HG03571 (cell line): ENCODE measurements at regions not wholly inside any gene's neighbourhood (a gene's known extent, or its start where the extent isn't known, plus 50 kb on each side); places are given as distances from the start of the nearest gene placed in this dataset.
"Not testable (repeated sequence)": the region's sequence is repeated elsewhere in the genome, so short reads cannot be mapped to it uniquely, and the experiment has no call there.

Experiments used
- ATAC-seq: cut with Tn5 transposase; IDR thresholded peaks from one replicate; pipeline ENCODE4 v1.9.1; 2021; ENCODE audit not compliant: unreplicated experiment

GRCh38 chr3:94323596-94323995 lies 260.7 kb downstream of the NSUN3 start:
- ATAC-seq: no peak

- ATAC-seq: no peak
Observed at GRCh38 chr3:94331831-94332230, 269.0 kb downstream of the NSUN3 start.

- ATAC-seq: no peak
Observed at GRCh38 chr3:94336046-94336753, 273.3 kb downstream of the NSUN3 start.

GRCh38 chr3:94345101-94345500 lies 282.2 kb downstream of the NSUN3 start:
- no peak for ATAC-seq

- ATAC-seq: no peak
Observed at GRCh38 chr3:94349310-94349878, 286.5 kb downstream of the NSUN3 start.

- no peak for ATAC-seq
Observed at GRCh38 chr3:94356581-94356980, 293.7 kb downstream of the NSUN3 start.

- ATAC-seq: no peak
Observed at GRCh38 chr3:94359996-94360395, 297.1 kb downstream of the NSUN3 start.

GRCh38 chr3:94360987-94361386 lies 298.1 kb downstream of the NSUN3 start:
- no peak for ATAC-seq

- no peak for ATAC-seq
Observed at GRCh38 chr3:94362393-94362792, 299.5 kb downstream of the NSUN3 start.

- no peak for ATAC-seq
Observed at GRCh38 chr3:94365006-94365405, 302.1 kb downstream of the NSUN3 start.

GRCh38 chr3:94372026-94372425 lies 309.2 kb downstream of the NSUN3 start:
- no peak for ATAC-seq

GRCh38 chr3:94373456-94373855 lies 310.6 kb downstream of the NSUN3 start:
- no peak for ATAC-seq

- no peak for ATAC-seq
Observed at GRCh38 chr3:94374439-94375161, 311.7 kb downstream of the NSUN3 start.

- not testable (repeated sequence) for ATAC-seq
Observed at GRCh38 chr3:94377123-94377696, 314.3 kb downstream of the NSUN3 start.

GRCh38 chr3:94377863-94378262 lies 315.0 kb downstream of the NSUN3 start:
- not testable (repeated sequence) for ATAC-seq

- no peak for ATAC-seq
Observed at GRCh38 chr3:94378322-94378721, 315.5 kb downstream of the NSUN3 start.

GRCh38 chr3:94379264-94379663 lies 316.4 kb downstream of the NSUN3 start:
- ATAC-seq: no peak

GRCh38 chr3:94394885-94395284 lies 332.0 kb downstream of the NSUN3 start:
- no peak for ATAC-seq

GRCh38 chr3:94395851-94396250 lies 333.0 kb downstream of the NSUN3 start:
- no peak for ATAC-seq

- ATAC-seq: no peak
Observed at GRCh38 chr3:94398036-94398435, 335.2 kb downstream of the NSUN3 start.

- no peak for ATAC-seq
Observed at GRCh38 chr3:94401466-94401865, 338.6 kb downstream of the NSUN3 start.

GRCh38 chr3:94402126-94402525 lies 339.3 kb downstream of the NSUN3 start:
- no peak for ATAC-seq
